ENCODE measurements at regions not wholly inside any gene's neighbourhood (a gene's known extent, or its start where the extent isn't known, plus 50 kb on each side); places are given as distances from the start of the nearest gene placed in this dataset.
"Not testable (repeated sequence)": the region's sequence is repeated elsewhere in the genome, so short reads cannot be mapped to it uniquely, and the experiment has no call there.

DNA sequence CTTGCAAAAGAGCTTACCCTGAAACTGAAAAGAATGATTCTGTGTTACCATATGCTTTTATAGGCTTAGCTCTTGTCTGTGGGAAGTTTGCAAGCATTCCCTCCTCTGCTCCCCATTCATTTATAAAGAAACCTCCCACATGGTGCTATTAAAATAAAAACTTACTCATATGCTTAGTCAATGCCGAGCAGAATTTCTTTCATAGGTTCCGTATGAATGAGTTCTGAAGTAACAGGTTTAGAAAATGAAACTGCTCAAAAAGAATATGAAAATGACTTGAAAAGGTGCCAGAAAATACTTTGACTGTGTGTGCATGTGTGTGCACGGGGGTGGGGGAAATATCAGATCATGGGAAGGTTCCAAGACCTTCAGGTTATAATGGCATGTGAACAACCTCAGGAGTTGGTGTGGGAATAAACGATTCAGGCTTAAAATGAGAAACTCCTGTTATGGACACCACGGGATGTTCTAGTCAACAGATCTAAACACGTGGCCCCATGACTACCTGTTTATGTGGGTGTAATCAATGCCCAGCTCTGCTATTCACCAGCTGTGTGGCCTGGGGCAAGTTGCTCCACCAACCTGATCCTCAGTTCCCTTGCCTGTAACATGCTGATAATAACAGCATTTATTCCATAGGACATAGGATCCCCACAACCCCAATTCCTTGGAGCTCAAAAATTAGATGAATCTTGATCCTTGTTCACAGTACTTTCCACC is 293.7 kb upstream of the PLGLB1 start:
- not testable (repeated sequence) for DNase-seq (ENCODE audit: low read depth)

DNA sequence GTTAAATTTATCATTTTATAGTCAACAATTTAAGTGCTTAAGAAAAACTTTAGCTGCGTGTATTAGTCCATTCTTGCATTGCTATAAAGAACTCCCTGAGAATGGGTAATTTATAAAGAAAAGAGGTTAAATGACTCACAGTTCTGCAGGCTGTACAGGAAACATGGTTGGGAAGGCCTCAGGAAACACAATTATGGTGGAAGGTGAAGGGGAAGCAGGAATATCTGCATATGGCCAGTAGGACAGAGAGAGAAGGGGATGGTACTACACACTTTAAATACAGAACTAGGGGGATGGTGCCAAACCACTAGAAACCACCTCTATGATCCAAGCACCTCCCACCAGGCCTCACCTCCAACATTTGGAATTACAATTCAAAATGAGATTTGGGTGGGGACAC is 295.5 kb upstream of the PLGLB1 start:
- DNase-seq (ENCODE audit: low read depth): not testable (repeated sequence)

DNA sequence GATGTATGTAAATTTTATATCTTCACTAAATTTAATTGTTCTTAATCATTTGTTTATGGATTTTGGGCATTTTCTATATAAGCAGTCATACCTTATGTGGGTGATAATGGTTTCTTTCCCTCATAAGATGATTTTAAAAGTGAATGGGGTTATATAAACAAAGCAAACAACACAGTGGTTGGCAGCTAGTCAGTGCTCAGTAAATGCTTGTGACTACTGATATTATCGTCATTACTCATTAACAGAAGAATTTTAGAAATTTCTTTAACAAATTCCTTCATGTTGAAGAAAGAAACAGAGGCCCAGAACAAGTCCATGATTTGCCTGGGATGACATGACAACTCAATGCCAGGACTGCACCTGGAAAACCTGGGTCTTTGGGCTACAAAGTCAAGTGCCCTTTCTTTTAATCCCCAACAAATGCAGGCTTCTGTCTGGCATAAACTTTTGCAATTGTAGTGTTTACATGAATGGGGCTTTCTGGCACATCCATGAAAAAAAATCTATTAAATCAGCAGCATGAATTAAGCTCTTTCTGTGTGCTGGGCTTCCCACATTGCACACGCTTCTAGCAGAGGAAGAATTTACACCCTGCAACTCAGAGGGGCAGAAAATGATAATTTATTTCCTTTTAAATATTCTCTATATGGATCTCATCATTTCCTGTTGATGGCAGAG is 297.3 kb upstream of the PLGLB1 start:
- DNase-seq (ENCODE audit: low read depth): not testable (repeated sequence)

DNA sequence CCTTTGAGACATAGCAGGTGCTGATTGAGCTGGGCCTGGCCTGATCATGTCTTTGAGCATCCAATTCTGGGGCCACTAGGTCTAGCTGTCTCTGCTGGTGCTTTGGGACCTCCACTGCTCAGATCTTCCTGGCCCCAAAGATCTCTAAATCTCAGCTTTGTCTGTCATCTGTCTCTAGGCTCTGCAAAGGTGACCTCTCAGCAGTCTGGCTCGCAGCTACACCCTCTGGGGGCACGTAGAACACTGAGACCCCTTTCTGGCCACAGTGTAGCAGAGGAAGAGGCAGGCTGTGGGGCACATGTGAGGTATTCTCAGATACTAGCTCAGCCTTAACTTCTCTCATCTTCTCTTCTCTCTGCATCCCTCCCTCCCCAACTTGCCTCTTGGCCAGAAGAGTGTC is 298.1 kb upstream of the PLGLB1 start:
- DNase-seq (ENCODE audit: low read depth): not testable (repeated sequence)

DNA sequence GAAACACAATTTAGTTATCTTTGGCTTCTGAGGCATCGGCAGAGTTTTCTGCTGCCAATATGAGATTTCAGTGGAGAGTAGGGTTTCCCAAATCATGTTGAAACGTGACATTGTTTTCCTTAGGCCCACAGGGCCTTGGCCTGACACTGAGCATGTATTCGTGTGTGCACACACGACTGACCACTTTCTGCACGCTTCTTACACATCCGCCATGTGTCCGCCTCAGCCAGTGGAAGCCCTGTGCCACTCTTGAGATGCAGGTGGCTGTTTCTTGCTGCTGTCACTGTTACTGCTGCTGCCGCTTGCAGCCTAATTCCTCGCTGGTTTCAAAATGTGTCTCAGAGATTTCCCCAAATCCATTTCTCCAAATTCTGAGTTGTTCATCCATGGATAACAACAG is 299.6 kb upstream of the PLGLB1 start:
- DNase-seq (ENCODE audit: low read depth): not testable (repeated sequence)

DNA sequence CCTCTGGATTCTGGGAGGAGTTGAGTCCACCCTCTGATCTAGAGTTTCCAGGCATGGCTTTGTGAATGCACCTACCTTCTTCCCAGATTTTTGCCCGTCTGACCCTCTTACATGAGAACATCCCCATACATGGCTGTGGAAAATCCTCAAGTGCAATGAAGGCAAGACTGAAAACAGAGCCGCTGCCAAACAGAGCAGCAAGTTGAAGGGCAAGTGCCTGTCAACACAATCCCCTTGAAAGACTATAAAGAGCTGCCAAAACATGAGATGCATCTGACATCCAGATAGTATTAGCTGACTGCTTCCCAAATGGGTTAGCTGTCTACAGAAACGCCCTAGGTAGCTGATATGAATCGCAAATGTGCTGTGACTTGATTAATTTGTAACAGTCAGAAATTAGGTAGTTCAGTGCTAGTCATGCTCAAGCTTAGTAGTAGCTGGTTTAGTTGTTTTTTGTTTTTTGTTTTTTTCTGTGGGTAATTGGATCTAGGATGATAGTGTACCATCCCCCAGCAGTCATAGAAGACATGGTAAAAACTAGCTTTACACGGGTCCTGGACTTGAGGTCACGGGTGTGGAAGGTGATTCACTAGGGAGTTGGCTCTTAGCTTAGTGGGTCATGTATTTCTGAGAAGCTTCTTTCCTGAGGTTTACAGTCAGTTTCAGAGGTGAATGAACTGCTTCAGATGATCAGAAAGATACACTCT is 302.8 kb upstream of the PLGLB1 start:
- not testable (repeated sequence) for DNase-seq (ENCODE audit: low read depth)

DNA sequence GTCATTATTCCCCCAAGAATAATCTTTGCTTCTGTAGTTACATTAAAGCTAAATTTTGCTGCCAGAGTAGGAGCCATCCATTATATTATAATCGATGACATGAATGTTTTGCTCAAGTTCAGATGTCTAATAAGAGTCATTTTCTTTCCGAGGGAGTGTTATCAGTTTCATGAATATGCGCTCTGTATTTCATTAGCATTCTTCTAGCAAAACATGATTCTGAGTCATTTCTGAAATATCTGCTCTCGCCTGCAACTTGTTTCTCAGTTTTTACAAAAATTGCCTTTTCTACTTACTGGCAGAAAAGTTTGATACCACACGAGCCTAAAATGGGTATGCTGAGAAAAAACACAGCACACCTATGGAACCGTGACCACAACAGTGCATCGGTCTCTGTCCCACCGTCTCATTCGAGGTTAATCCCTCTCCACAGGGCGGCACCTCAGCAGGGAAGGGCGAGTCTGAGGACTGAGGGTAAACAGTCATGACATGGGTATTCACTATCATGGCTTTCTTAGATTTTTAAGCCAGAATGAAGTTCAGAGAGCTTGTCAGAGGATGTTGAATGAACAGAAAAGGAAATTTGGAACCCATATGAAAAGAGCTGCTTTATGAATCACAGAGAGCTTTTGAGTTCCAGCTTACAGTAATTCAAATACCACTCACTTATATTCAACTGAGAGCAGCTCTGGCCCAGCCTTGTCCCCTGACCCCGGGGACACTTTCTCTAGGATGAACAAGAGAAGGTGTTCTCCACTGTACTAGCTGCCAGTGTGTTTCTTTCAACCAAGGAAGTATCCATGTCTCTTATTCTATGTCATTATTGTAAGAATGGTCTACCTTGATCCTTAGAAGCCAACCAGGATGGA is 303.6 kb upstream of the PLGLB1 start:
- DNase-seq (ENCODE audit: low read depth): not testable (repeated sequence)

DNA sequence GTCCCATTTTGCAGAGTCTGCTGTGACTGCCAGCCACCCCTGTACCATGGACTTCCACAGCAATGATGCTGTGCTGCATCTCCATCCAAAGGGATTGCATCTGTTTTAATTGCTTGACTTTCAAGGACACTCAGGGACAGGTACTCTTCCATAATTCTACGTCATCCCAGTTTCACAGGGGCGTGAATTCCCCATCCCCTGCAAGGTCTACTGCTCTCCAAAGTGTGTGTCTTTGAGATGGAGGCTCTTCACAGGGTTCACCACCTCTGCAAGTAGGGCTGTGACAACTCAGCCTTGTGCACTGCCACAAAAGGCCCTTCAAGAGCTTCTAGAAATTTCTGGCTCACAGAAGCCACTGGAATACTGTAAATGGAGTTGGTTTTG is 304.3 kb upstream of the PLGLB1 start:
- DNase-seq (ENCODE audit: low read depth): not testable (repeated sequence)

DNA sequence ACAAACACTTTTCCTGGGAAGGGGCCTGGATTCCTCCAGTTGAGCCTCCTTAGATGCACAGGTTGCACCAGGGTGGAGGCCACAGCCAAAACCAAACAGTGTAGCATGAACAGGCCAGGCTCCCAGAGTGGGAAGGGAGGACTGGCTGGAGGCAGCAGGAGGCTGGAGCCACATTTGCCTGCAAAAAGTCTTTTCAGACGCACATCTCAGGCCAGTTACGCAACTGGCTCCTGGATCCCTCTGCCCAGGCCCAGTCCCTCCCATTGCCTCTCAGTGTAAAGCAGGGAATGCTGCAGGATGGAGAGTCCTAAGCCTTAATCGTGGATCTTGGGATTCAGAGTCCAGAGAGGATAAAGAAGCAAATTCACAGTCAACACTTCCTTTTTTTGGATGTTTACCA is 305.1 kb upstream of the PLGLB1 start:
- not testable (repeated sequence) for DNase-seq (ENCODE audit: low read depth)

DNA sequence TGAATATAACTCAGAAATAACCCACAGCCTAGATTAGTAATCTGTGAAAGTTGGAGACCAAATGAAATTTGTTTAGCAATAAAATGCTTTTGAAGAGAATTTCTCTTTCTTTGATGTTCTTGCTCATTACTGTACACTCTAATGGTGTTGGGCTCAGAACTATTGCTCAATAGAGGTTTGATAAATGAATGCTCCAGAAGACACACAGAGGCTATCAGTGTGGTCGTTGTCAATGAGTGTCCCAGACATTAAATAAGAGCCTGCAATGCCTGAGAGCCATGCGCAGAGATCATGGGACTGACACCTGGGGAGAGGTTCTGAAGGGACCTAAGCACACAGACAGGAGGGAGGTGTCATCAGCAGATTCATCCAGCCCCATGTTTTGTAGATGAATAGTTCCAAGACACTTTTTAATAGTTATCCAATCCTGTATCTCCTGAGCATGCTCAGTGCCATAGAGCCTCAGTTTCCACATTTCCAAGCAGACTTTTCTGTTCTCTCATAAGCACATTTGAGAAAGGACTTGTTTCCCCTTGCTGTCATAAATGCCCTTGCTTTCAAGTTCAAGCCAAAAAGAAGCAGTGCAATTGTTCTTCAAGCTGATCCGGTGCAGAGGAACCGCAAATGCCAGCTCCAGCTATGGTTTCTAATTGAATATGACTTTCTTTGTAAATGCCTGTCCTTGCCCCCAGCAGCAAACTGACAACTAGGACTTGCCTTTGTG is 306.2 kb upstream of the PLGLB1 start:
- DNase-seq (ENCODE audit: low read depth): not testable (repeated sequence)

DNA sequence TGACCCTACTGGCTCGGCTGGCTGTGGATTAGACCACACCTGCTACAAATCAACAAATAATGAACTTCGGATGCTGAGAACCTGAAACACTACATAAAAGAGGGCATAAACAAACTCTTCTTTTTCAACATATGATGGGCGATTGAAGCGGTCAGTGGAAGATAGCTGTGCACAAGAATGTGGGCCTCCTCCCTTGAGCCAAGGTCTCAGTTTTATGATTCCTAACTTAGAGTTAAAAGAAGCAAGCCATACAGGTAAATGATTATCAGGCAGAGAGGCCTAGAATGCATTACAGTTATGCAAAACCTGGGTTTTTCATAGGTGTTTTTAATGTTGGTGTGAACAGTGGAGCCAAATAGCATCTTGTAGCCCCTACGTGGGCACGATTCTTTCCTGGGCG is 307.9 kb upstream of the PLGLB1 start:
- not testable (repeated sequence) for DNase-seq (ENCODE audit: low read depth)

DNA sequence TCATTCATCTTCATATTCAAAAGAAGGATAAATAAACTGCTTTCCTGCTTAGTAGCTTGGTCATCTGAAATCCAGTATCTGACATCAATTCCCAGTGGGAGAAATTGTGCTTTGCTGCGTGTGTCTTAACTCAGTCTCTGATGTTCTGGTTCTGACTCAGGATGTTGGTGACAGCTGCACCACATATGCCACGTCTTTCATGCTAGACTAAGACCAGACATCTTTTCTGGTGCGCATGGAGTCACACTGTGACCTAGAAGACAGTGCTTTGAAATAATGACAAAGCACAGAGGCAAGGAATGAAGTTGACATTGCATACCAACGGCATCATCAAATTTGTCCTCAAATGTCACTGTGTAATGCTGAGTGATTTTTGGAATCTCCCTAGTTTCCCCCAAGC is 308.8 kb upstream of the PLGLB1 start:
- DNase-seq (ENCODE audit: low read depth): not testable (repeated sequence)

DNA sequence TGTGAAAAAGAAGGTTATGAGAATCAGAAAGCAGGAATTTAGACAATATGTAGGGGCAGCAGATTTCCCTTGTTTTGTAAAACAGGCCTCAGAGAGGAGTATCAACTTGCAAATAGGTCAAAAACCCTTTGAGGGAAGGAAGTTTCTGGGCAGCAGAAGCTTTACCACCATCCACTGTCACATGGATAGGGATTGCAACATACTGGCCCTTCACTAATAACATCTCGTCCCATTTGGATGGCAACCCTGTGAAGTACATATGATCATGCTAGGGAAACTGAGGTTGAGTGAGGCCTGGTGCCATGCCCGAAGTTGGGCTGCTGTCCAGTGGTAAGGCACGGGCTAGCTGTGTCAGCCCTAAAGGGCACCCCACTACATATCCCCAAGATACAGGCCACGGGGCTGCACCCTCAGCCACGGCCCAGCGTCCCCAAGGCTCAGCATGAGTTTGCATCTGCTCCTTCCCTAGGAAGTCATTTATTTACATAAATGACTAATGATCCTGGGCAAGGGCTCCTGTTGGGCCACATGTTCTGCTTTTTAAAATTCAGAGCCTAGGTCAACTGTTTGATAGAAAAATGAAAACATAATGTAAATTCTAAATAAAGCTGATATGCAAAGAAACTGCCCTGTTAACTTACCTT is 310.4 kb upstream of the PLGLB1 start:
- DNase-seq (ENCODE audit: low read depth): not testable (repeated sequence)

DNA sequence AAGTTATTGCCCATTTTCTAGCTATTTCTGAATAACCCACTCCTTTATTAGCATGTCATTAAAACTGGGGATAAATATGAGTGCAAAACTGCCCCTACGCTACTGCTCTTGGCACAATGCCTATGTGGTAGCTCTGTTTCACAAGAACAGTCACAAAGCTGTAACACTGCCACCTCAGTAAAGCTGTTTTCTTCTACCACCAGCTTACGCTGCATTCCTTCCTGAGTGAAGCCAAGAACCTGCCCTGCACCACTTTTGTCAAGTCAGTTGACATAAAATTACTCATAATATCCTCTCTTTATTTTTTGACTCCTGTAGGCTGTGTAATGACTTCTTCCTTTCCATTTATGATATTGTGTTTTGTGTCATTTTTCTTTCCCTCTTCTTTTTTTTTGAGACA is 313.2 kb upstream of the PLGLB1 start:
- not testable (repeated sequence) for DNase-seq (ENCODE audit: low read depth)

DNA sequence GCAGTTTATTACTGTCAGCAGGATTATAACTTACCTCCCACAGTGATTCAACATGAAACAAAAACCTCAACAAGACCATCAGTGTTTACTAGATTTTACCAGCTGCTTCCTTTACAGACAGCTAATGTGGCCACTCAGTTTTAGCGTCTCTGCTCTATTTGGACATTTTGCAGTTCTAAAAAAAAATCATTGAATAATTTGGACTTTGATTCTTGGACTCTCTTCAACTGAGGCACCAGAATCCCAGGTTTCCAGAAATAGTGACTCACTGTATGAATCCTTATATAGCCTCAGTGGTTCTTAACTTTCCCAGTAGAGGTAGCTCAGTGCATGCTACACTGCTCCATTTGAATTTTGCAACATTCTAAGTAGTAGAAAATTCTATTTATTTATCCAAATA is 317.4 kb upstream of the PLGLB1 start:
- DNase-seq (ENCODE audit: low read depth): not testable (repeated sequence)

DNA sequence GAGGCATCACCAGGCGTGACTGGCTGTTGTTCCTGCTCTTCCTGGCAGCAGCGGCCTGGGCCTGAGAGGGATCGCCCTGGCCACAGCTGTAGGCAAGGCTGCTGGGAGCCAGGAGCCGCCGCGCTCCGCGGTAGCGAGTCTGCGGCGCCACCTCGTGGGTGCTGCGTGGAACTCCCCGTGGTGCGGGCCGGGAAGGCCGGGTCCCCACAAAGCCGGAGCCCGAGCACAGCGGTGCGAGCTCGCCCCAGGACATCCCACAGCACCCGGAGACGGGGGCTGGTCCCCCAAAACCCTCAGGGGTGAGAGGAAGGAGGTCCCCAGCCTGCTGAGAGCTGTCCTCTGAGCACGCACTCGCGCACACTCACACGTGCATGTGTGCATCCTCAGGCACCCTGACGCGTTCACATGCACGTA is 320.0 kb upstream of the PLGLB1 start:
- DNase-seq (ENCODE audit: low read depth): not testable (repeated sequence)

DNA sequence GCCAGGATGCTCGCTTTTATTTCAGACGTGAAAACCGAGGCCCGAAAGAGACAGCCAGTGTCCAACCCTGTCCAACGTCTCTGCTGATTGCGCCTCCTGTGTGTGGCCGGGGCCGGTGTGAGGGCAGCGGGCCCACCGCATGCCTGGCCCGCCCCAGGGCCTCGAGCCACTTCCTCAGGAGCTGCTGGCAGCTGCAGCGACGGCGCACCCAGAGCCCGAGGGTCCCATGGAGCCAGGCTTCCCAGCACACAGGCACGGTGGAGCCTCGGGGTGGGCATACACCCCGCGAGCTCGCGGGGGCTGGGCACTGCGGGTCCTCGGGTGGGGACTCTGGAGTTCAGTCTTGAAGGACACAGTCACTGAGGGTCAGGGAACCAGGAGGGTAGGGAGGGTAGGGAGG is 320.5 kb upstream of the PLGLB1 start:
- DNase-seq (ENCODE audit: low read depth): not testable (repeated sequence)

DNA sequence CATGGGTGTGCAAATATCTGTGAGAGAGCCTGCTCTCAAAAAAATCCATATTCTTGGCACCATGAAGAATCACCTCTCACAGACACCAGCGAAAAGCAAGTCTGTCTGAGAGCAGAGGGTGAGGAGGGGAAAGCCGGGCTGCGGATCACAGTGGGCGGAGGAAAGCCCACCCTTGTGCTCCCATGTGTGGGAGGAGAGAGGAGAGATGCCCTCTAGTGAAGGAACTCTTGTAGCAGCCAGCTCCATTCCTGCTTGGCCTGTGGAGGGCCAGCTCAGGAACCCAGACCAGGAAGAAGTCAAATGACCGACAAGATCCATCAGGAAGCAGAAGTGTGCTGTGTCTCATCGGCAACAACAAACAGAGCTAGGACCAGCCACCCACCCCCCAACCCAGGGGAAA is 321.7 kb upstream of the PLGLB1 start:
- peak; percentile 15 for DNase-seq (ENCODE audit: low read depth)

DNA sequence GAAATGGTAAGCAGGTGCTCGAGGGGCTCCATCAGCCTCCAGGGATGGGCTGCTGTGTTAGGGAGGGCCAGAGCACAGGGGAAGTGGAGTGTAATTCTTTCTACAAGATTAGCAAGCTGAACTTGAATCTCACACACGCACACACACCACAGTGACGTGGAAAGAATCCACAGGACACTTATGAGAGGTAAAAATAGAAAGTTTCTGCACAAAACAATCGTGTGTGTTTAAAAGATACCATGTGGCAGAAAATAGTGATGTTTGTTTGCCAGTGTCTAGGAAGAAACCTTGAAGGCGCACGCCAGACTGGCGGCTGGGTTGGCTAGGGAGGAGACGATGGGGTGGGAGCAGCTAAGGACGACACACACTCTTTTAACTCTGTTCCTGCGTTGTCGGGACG is 323.6 kb upstream of the PLGLB1 start:
- DNase-seq (ENCODE audit: low read depth): peak; percentile 24

DNA sequence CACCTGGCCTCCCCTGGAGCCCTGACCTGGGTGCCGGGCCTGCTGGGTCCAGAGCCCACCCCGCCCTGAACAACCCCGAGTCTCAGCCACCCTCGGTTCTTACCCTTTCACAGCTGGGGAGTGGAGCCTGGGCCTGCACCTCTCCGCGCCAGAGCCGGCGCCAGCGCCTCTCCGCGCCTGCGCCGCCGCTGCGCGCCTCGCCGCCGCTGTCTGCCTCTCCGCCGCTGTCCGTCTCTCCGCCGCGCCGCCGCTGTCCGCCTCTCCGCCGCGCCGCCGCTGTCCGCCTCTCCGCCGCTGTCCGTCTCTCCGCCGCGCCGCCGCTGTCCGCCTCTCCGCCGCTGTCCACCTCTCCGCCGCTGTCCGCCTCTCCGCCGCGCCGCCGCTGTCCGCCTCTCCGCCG is 326.9 kb upstream of the PLGLB1 start:
- DNase-seq (ENCODE audit: low read depth): not testable (repeated sequence)

DNA sequence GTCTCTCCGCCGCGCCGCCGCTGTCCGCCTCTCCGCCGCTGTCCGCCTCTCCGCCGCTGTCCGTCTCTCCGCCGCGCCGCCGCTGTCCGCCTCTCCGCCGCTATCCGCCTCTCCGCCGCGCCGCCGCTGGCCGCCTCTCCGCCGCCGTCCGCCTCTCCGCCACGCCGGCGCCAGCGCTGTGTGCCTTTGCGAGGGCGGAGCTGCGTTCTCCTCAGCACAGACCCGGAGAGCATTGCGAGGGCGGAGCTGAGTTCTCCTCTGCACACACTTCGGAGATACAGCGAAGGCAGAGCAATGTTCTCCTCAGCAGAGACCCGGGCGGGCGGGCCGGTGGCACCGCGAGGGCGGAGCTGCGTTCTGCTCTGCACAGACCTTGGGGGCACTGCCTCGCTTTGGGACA is 327.4 kb upstream of the PLGLB1 start:
- not testable (repeated sequence) for DNase-seq (ENCODE audit: low read depth)

Data from CMK (cell line).